ENCODE measurements at regions not wholly inside any gene's neighbourhood (a gene's known extent, or its start where the extent isn't known, plus 50 kb on each side); places are given as distances from the start of the nearest gene placed in this dataset.

GRCh38 chr1:98813738-98814309 is 152.3 kb downstream of the SNX7 start:
- peak; percentile 9 for DNase-seq

- no peak for DNase-seq
Measured at GRCh38 chr1:98817821-98818220, 156.3 kb downstream of the SNX7 start.

- no peak for DNase-seq
Measured at GRCh38 chr1:98821379-98821778, 159.9 kb downstream of the SNX7 start.

- no peak for DNase-seq
Measured at GRCh38 chr1:98824736-98825135, 163.2 kb downstream of the SNX7 start.

- DNase-seq = no peak
Measured at GRCh38 chr1:98827041-98827440, 165.5 kb downstream of the SNX7 start.

- DNase-seq = peak; percentile 38
Measured at GRCh38 chr1:98839840-98840239, 164.8 kb downstream of the PLPPR5 start.

Measured in fibroblast of skin of scalp (primary cell).